GM12878 (cell line): ENCODE measurements at regions not wholly inside any gene's neighbourhood (a gene's known extent, or its start where the extent isn't known, plus 50 kb on each side); places are given as distances from the start of the nearest gene placed in this dataset.

Experiments
- ATAC-seq: fragments of 200-7000 bp; cut with Tn5 transposase; 3 replicates; pipeline ENCODE4 v1.9.1; 2020; ENCODE audit warnings: mild to moderate bottlenecking, moderate library complexity
- BruUV-seq: library from RNA; stranded (reverse); fragments of 400-500 nt; replicated peaks from 2 replicates; lab custom pipeline; 2021; lab: Mats Ljungman, UMichigan
- CTCF ChIA-PET: fragments of 300-600 bp; sonication (Branson Sonifier 250); formaldehyde crosslinking; extraction: SDS; loops from one replicate; lab custom pipeline; 2021; ENCODE audit warnings: inconsistent platforms; lab: Yijun Ruan, JAX
- POLR2A ChIA-PET: fragments of 350-600 bp; formaldehyde crosslinking; extraction: SDS; loops from one replicate; lab custom pipeline; 2021; ENCODE audit warnings: inconsistent platforms; lab: Charles Lee
- RAD21 ChIA-PET: fragments of 300-600 bp; sonication (Branson Sonifier 250); formaldehyde crosslinking; loops from one replicate; lab custom pipeline; 2023; ENCODE audit warnings: antibody characterized with exemption; ENCODE audit not compliant: unreplicated experiment; lab: Charles Lee
- SMC1A ChIA-PET: fragments of 300-600 bp; sonication (Branson Sonifier 250); formaldehyde crosslinking; loops from one replicate; lab custom pipeline; 2023; ENCODE audit not compliant: unreplicated experiment, uncharacterized antibody; lab: Charles Lee
- DNase-seq: peaks from one replicate; pipeline ENCODE4 v3.0.0-alpha.2; 2011; ENCODE audit warnings: low read depth, low spot score
- FAIRE-seq: peaks from 3 replicates; lab custom pipeline; 2011; peaks lifted over from hg19 to GRCh38; lab: Jason Lieb, UNC
- H2AFZ ChIP-seq: 2 replicates; pipeline ENCODE4 v1.6.0; 2011; ENCODE audit warnings: low read depth, low read length, control low read depth; ENCODE audit not compliant: control insufficient read depth
- H3K27ac ChIP-seq: 2 replicates; pipeline ENCODE4 v1.5.1; 2011; ENCODE audit warnings: control low read depth; ENCODE audit not compliant: control insufficient read depth, insufficient read depth
- H3K27me3 ChIP-seq, 2 experiments: replicated peaks in 1 of 2; 2 replicates each; pipeline versions ENCODE4 v1.6.0 to v1.6.1; 2011; ENCODE audit warnings: low read length in 1 of 2; ENCODE audit not compliant: control insufficient read depth in 2 of 2, insufficient read depth in 2 of 2
- H3K36me3 ChIP-seq, 2 experiments: 2 replicates each; pipeline ENCODE4 v1.5.1; 2011; ENCODE audit warnings: low read length in 1 of 2; ENCODE audit not compliant: control insufficient read depth in 2 of 2, insufficient read depth in 2 of 2
- H3K4me1 ChIP-seq: 2 replicates; pipeline ENCODE4 v1.6.1; 2011; ENCODE audit warnings: mild to moderate bottlenecking, low read length, moderate library complexity, mixed read lengths; ENCODE audit not compliant: control insufficient read depth, insufficient read depth
- H3K4me2 ChIP-seq: 2 replicates; pipeline ENCODE4 v1.6.0; 2011; ENCODE audit warnings: control low read depth; ENCODE audit not compliant: control insufficient read depth, insufficient read depth
- H3K4me3 ChIP-seq: fragments of 200-600 bp; sonication (generic); 2 replicates; pipeline ENCODE4 v1.5.1; 2016
- H3K79me2 ChIP-seq: 2 replicates; pipeline ENCODE4 v1.6.0; 2011; ENCODE audit warnings: low read length; ENCODE audit not compliant: control insufficient read depth, insufficient read depth
- H3K9ac ChIP-seq: 2 replicates; pipeline ENCODE4 v1.8.0; 2011; ENCODE audit warnings: low read length, control low read depth, mixed read lengths; ENCODE audit not compliant: control insufficient read depth, insufficient read depth
- H3K9me3 ChIP-seq: replicated peaks from 3 replicates; pipeline ENCODE4 v1.5.1; 2011; ENCODE audit warnings: mild to moderate bottlenecking, low read length; ENCODE audit not compliant: control insufficient read depth, insufficient read depth
- H4K20me1 ChIP-seq: 2 replicates; pipeline ENCODE4 v1.6.0; 2011; ENCODE audit not compliant: control insufficient read depth, insufficient read depth
- BCLAF1 ChIP-seq: fragments of 450-650 bp; IDR thresholded peaks from 2 replicates; pipeline ENCODE4 v1.6.1; 2017; ENCODE audit warnings: antibody characterized with exemption, mild to moderate bottlenecking, moderate library complexity
- IRF3 ChIP-seq: fragments of 450-650 bp; IDR thresholded peaks from 2 replicates; pipeline ENCODE4 v1.6.1; 2014; ENCODE audit warnings: mild to moderate bottlenecking
- KAT2A ChIP-seq: conservative IDR thresholded peaks from 2 replicates; pipeline ENCODE4 v1.6.1; 2011; ENCODE audit warnings: low read depth, low read length; ENCODE audit not compliant: control insufficient read depth
- MEF2B ChIP-seq: fragments of 450-650 bp; IDR thresholded peaks from 2 replicates; pipeline ENCODE4 v1.6.1; 2018; ENCODE audit warnings: mild to moderate bottlenecking, moderate library complexity; ENCODE audit not compliant: partially characterized antibody, poor library complexity, severe bottlenecking
- MYB ChIP-seq: fragments of 150-350 bp; IDR thresholded peaks from 2 replicates; pipeline ENCODE4 v1.6.1; 2014; ENCODE audit warnings: mild to moderate bottlenecking, low read depth, low read length, borderline replicate concordance
- NR2C2 ChIP-seq: IDR thresholded peaks from 2 replicates; pipeline ENCODE4 v1.6.1; 2011; ENCODE audit warnings: borderline replicate concordance, low read depth; ENCODE audit not compliant: control insufficient read depth, insufficient read length
- RFX5 ChIP-seq: IDR thresholded peaks from 2 replicates; pipeline ENCODE4 v1.6.1; 2011; ENCODE audit warnings: low read depth, low read length, improper control_type of control experiment
- WRNIP1 ChIP-seq: IDR thresholded peaks from 2 replicates; pipeline ENCODE4 v1.6.1; 2011; ENCODE audit warnings: low read depth, low read length, improper control_type of control experiment, borderline replicate concordance
- ZBTB4 ChIP-seq: fragments of 450-650 bp; formaldehyde crosslinking; IDR thresholded peaks from 2 replicates; pipeline ENCODE4 v1.4.0; 2022; ENCODE audit warnings: mild to moderate bottlenecking, moderate library complexity
- WGBS: methylation state at CpG from one replicate; pipeline ENCODE4 v1.1.6; 2016; ENCODE audit warnings: low lambda C conversion rate; ENCODE audit not compliant: insufficient replicate concordance, insufficient coverage; ENCODE audit errors: missing lambda C conversion rate; 5-methylcytosine and 5-hydroxymethylcytosine counted together
- in situ Hi-C: fragments of 300-500 bp; cut with MboI; formaldehyde crosslinking; loops from 9 replicates; pipeline ENCODE4 v1.14.3; 2018; ENCODE audit warnings: mixed read lengths
- intact Hi-C: fragments of 100-400 bp; cut with micrococcal nuclease; formaldehyde crosslinking; loops from one replicate; pipeline ENCODE4 v1.14.2; 2022; ENCODE audit not compliant: unreplicated experiment

GRCh38 chr15:37218351-37218916 is 118.1 kb upstream of the MEIS2 start:
- ChIA-PET SMC1A (no interaction called here), POLR2A (no interaction called here), RAD21 (no interaction called here), CTCF (no interaction called here)
- H3K27me3 ChIP-seq = no peaks in the 10 kb centered on the region
- TF ChIP-seq BCLAF1 = no peak
- TF ChIP-seq KAT2A = no peak
- 0 out of 2 replicates have a peak, but pooled peaks have one; percentile 29 for TF ChIP-seq RFX5
- DNase-seq (no peak), FAIRE-seq (no peak), ATAC-seq (peak; percentile 38; the same call in 2 of the 3 replicates)
- no peaks in the 10 kb centered on the region for H3K9me3 ChIP-seq
- BruUV-seq = no TSS peak
- no peak overlapping the region for H2AFZ ChIP-seq
- H3K36me3 ChIP-seq = no peaks in the 10 kb centered on the region
- H3K4me1 ChIP-seq = no peaks in the 10 kb centered on the region
- no peaks in the 10 kb centered on the region for H3K79me2 ChIP-seq
- no peak overlapping the region for H3K4me2 ChIP-seq
- H3K9ac ChIP-seq = no peak overlapping the region
- in situ Hi-C loops (no loop called here), intact Hi-C loops (no loop called here)
- H4K20me1 ChIP-seq = no peaks in the 10 kb centered on the region
- 0% methylated on average over 4 of the region's 4 CpGs for WGBS
- no peak overlapping the region for H3K4me3 ChIP-seq
- no peak overlapping the region for H3K27ac ChIP-seq

GRCh38 chr15:37219211-37219701 is 118.9 kb upstream of the MEIS2 start:
- DNase-seq (no peak), FAIRE-seq (no peak), ATAC-seq (no peak)
- Histone ChIP-seq H4K20me1 (no peaks in the 10 kb centered on the region), H3K4me2 (no peak overlapping the region), H3K4me1 (no peaks in the 10 kb centered on the region), H3K4me3 (no peak overlapping the region), H3K9ac (no peak overlapping the region), H3K36me3 (no peaks in the 10 kb centered on the region), H3K9me3 (no peaks in the 10 kb centered on the region), H3K27me3 (no peaks in the 10 kb centered on the region), H3K79me2 (no peaks in the 10 kb centered on the region), H3K27ac (no peak overlapping the region), H2AFZ (no peak overlapping the region)
- POLR2A ChIA-PET = no interaction called here
- intact Hi-C loops (no loop called here), in situ Hi-C loops (no loop called here)
- RAD21 ChIA-PET = no interaction called here
- 55% methylated on average over 2 of the region's 2 CpGs for WGBS
- SMC1A ChIA-PET = no interaction called here
- CTCF ChIA-PET = no interaction called here
- BruUV-seq = no TSS peak
- TF ChIP-seq NR2C2 = no peak
- no peak for TF ChIP-seq ZBTB4 (CRISPR knock-in tag)
- no peak for TF ChIP-seq IRF3
- TF ChIP-seq MYB = no peak
- TF ChIP-seq WRNIP1 = no peak
- TF ChIP-seq MEF2B = no peak
